ENCODE measurements at regions not wholly inside any gene's neighbourhood (a gene's known extent, or its start where the extent isn't known, plus 50 kb on each side); places are given as distances from the start of the nearest gene placed in this dataset.

- TF ChIP-seq TAF1 (IDR thresholded peaks at IDR 0.05; ENCODE audit: borderline replicate concordance, low read depth, low read length) = no peak
- no peak for TF ChIP-seq POLR2A (IDR thresholded peaks at IDR 0.05; ENCODE audit: low read depth, low read length)
Measured at GRCh38 chr5:154673506-154673905, 81.7 kb upstream of the LARP1 start.

Measured in GM12892 (cell line).